Mammary epithelial cell (primary cell): ENCODE measurements at regions not wholly inside any gene's neighbourhood (a gene's known extent, or its start where the extent isn't known, plus 50 kb on each side); places are given as distances from the start of the nearest gene placed in this dataset.

Source experiments
- EZH2 ChIP-seq: IDR thresholded peaks from 2 replicates; pipeline ENCODE4 v1.6.1; 2012; ENCODE audit warnings: low read length, inconsistent platforms, borderline replicate concordance
- TF ChIP-seq, protein P1 (sequence below), 2 donors: IDR thresholded peaks in 1 of 2; conservative IDR thresholded peaks in 1 of 2; 2 replicates each; pipeline ENCODE4 v1.5.1; 2011 to 2012; ENCODE audit warnings: inconsistent platforms in 2 of 2, low read length in 2 of 2, mild to moderate bottlenecking in 2 of 2, control low read depth in 1 of 2, low read depth in 1 of 2; ENCODE audit not compliant: insufficient read depth in 1 of 2; ENCODE audit errors: extremely low read depth in 1 of 2

DNA sequence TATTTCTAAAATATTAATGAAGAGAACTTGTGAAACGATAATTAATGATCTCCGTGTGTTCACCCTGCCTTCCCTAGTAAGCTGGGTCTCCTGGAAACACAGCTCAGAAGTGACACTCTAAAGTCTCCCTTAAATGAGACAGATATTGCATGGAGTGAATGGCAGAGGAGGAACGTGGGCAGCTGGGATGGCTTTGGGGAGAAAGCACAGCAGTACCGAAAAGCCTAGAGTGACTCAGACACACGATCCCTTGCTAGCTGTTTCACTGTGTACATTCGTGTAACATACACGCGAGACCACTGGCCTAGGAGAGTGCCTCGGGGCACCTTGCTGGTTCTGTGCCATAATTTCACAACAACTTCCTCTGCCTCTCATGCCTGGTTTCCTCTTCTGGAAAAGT, 199.9 kb upstream of the TCERG1L start:
- TF ChIP-seq, protein P1, sequence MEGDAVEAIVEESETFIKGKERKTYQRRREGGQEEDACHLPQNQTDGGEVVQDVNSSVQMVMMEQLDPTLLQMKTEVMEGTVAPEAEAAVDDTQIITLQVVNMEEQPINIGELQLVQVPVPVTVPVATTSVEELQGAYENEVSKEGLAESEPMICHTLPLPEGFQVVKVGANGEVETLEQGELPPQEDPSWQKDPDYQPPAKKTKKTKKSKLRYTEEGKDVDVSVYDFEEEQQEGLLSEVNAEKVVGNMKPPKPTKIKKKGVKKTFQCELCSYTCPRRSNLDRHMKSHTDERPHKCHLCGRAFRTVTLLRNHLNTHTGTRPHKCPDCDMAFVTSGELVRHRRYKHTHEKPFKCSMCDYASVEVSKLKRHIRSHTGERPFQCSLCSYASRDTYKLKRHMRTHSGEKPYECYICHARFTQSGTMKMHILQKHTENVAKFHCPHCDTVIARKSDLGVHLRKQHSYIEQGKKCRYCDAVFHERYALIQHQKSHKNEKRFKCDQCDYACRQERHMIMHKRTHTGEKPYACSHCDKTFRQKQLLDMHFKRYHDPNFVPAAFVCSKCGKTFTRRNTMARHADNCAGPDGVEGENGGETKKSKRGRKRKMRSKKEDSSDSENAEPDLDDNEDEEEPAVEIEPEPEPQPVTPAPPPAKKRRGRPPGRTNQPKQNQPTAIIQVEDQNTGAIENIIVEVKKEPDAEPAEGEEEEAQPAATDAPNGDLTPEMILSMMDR (conservative IDR thresholded peaks at IDR 0.05 in 1 of 2, IDR thresholded peaks at IDR 0.05 in 1 of 2; ENCODE audit: extremely low read depth in 1 of 2, insufficient read depth in 1 of 2, low read depth in 1 of 2, low read length in 2 of 2): no peak
- TF ChIP-seq EZH2: no peak
